ENCODE measurements at regions not wholly inside any gene's neighbourhood (a gene's known extent, or its start where the extent isn't known, plus 50 kb on each side); places are given as distances from the start of the nearest gene placed in this dataset.

GRCh38 chr10:61830072-61830845 lies 71.2 kb upstream of the ARID5B start:
- Histone ChIP-seq H3K27ac (ENCODE audit: poor library complexity, severe bottlenecking) (no peak overlapping the region), H3K36me3 (ENCODE audit: low read depth) (no peaks in the 10 kb centered on the region), H3K4me3 (ENCODE audit: severe bottlenecking) (no peak overlapping the region), H3K9me3 (ENCODE audit: severe bottlenecking) (no peaks in the 10 kb centered on the region), H3K27me3 (ENCODE audit: insufficient read depth, poor library complexity, severe bottlenecking) (no peaks in the 10 kb centered on the region), H3K4me1 (ENCODE audit: insufficient read depth, poor library complexity, severe bottlenecking) (peaks cover 18% of the 10 kb centered on the region)
- DNase-seq (ENCODE audit: low spot score), result no peak
- no peak for TF ChIP-seq CTCF (IDR thresholded peaks at IDR 0.05; ENCODE audit: poor library complexity, severe bottlenecking)
- ATAC-seq (ENCODE audit: low read depth), result no peak

- Histone ChIP-seq H3K4me1 (ENCODE audit: insufficient read depth, poor library complexity, severe bottlenecking) (peaks cover 24% of the 10 kb centered on the region), H3K36me3 (ENCODE audit: low read depth) (no peaks in the 10 kb centered on the region), H3K4me3 (ENCODE audit: severe bottlenecking) (no peak overlapping the region), H3K27me3 (ENCODE audit: insufficient read depth, poor library complexity, severe bottlenecking) (no peaks in the 10 kb centered on the region), H3K9me3 (ENCODE audit: severe bottlenecking) (no peaks in the 10 kb centered on the region), H3K27ac (ENCODE audit: poor library complexity, severe bottlenecking) (no peak overlapping the region)
- ATAC-seq (ENCODE audit: low read depth) (no peak), DNase-seq (ENCODE audit: low spot score) (no peak)
- TF ChIP-seq CTCF (IDR thresholded peaks at IDR 0.05; ENCODE audit: poor library complexity, severe bottlenecking), result no peak
Measured at GRCh38 chr10:61830846-61831273, 70.6 kb upstream of the ARID5B start.

- Histone ChIP-seq H3K27ac (ENCODE audit: poor library complexity, severe bottlenecking) (peak overlapping the region; percentile 16), H3K4me1 (ENCODE audit: insufficient read depth, poor library complexity, severe bottlenecking) (peaks cover 43% of the 10 kb centered on the region), H3K36me3 (ENCODE audit: low read depth) (no peaks in the 10 kb centered on the region), H3K9me3 (ENCODE audit: severe bottlenecking) (no peaks in the 10 kb centered on the region), H3K27me3 (ENCODE audit: insufficient read depth, poor library complexity, severe bottlenecking) (no peaks in the 10 kb centered on the region), H3K4me3 (ENCODE audit: severe bottlenecking) (no peak overlapping the region)
- DNase-seq (ENCODE audit: low spot score), result no peak
- TF ChIP-seq CTCF (IDR thresholded peaks at IDR 0.05; ENCODE audit: poor library complexity, severe bottlenecking), result no peak
- peak; percentile 27; the same call in 2 of the 3 replicates for ATAC-seq (ENCODE audit: low read depth)
Measured at GRCh38 chr10:61832866-61833481, 68.5 kb upstream of the ARID5B start.

GRCh38 chr10:61834519-61834918 lies 67.0 kb upstream of the ARID5B start:
- TF ChIP-seq CTCF (IDR thresholded peaks at IDR 0.05; ENCODE audit: poor library complexity, severe bottlenecking), result no peak
- DNase-seq (ENCODE audit: low spot score), result no peak
- Histone ChIP-seq H3K4me1 (ENCODE audit: insufficient read depth, poor library complexity, severe bottlenecking) (peaks cover 45% of the 10 kb centered on the region), H3K9me3 (ENCODE audit: severe bottlenecking) (no peaks in the 10 kb centered on the region), H3K27me3 (ENCODE audit: insufficient read depth, poor library complexity, severe bottlenecking) (no peaks in the 10 kb centered on the region), H3K27ac (ENCODE audit: poor library complexity, severe bottlenecking) (no peak overlapping the region), H3K4me3 (ENCODE audit: severe bottlenecking) (no peak overlapping the region), H3K36me3 (ENCODE audit: low read depth) (no peaks in the 10 kb centered on the region)
- ATAC-seq (ENCODE audit: low read depth), result no peak

Measured in RWPE2 (cell line).